Uterus (tissue), 3 donors: ENCODE measurements at regions not wholly inside any gene's neighbourhood (a gene's known extent, or its start where the extent isn't known, plus 50 kb on each side); places are given as distances from the start of the nearest gene placed in this dataset.

Experiments
- DNase-seq, 2 donors: peaks; one replicate each; pipeline ENCODE4 v3.0.0-alpha.2; 2019 to 2020
- H3K27ac ChIP-seq, 2 donors: fragments of 200-600 bp; sonication (generic); 1 replicate in 1 of 2; 2 replicates in 1 of 2; pipeline ENCODE4 v1.5.1; 2016 to 2018
- H3K27me3 ChIP-seq, 2 donors: fragments of 200-600 bp; sonication (generic); one replicate each; pipeline ENCODE4 v1.5.1; 2018 to 2019; ENCODE audit warnings: control low read depth in 1 of 2
- H3K36me3 ChIP-seq, 2 donors: fragments of 200-600 bp; sonication (generic); one replicate each; pipeline ENCODE4 v1.5.1; 2019; ENCODE audit warnings: control low read depth in 1 of 2
- H3K4me1 ChIP-seq, 2 donors: fragments of 200-600 bp; sonication (generic); one replicate each; pipeline ENCODE4 v1.5.1; 2018 to 2019; ENCODE audit warnings: control low read depth in 1 of 2
- H3K4me3 ChIP-seq, 2 donors: fragments of 200-600 bp; sonication (generic); 1 replicate in 1 of 2; 2 replicates in 1 of 2; pipeline ENCODE4 v1.5.1; 2018 to 2019; ENCODE audit warnings: mild to moderate bottlenecking in 1 of 2
- H3K9me3 ChIP-seq, 2 donors: fragments of 200-600 bp; sonication (generic); one replicate each; pipeline ENCODE4 v1.5.1; 2019; ENCODE audit warnings: control low read depth in 1 of 2
- POLR2A ChIP-seq, 2 donors: fragments of 450-650 bp; IDR thresholded peaks; one replicate each; pipeline ENCODE4 v1.6.1; 2016; ENCODE audit warnings: antibody characterized with exemption in 2 of 2, mild to moderate bottlenecking in 1 of 2, moderate library complexity in 1 of 2
- intact Hi-C: fragments of 100-400 bp; cut with DNase I; formaldehyde crosslinking; loops from one replicate; pipeline ENCODE4 v1.15.1; 2023; ENCODE audit warnings: low total_unique reads
- TF ChIP-seq, protein P1 (sequence below), 4 experiments: fragments of 200-600 bp in 2 of 4; fragments of 450-650 bp in 2 of 4; sonication (generic) in 2 of 4; IDR thresholded peaks; one replicate each; pipeline ENCODE4 v1.5.1; 2016 to 2019; ENCODE audit warnings: antibody characterized with exemption in 4 of 4, mild to moderate bottlenecking in 2 of 4, moderate library complexity in 1 of 4
- donor health status: DM: yes; HTN: yes; CAD: no.

DNA sequence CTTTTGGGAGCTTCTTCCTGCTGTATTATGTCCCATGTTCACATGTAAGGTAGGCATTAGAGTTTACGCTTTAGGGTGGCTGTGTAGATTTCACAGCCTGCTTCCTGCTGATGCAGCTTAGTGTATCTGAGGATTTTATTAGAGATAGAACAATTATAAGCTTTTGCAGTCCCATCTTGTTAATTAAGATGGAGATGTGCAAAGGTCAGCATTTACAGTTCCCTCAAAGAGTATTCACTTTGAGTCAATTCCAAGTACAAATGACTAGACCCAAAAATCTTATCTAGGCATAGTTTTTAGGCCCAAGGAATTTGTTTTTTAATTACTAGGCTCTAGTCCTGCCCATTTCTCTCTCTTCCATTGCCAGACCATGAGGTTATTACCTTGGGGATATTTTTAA is 239.9 kb upstream of the PHF14 start:
- H3K9me3 ChIP-seq = no peaks in the 10 kb centered on the region
- no peak overlapping the region for H3K4me3 ChIP-seq
- H3K4me1 ChIP-seq = no peaks in the 10 kb centered on the region
- no peaks in the 10 kb centered on the region for H3K36me3 ChIP-seq
- no peaks in the 10 kb centered on the region for H3K27me3 ChIP-seq
- intact Hi-C loops = no loop called here
- TF ChIP-seq POLR2A (IDR thresholded peaks at IDR 0.05) = no peak
- TF ChIP-seq, protein P1, sequence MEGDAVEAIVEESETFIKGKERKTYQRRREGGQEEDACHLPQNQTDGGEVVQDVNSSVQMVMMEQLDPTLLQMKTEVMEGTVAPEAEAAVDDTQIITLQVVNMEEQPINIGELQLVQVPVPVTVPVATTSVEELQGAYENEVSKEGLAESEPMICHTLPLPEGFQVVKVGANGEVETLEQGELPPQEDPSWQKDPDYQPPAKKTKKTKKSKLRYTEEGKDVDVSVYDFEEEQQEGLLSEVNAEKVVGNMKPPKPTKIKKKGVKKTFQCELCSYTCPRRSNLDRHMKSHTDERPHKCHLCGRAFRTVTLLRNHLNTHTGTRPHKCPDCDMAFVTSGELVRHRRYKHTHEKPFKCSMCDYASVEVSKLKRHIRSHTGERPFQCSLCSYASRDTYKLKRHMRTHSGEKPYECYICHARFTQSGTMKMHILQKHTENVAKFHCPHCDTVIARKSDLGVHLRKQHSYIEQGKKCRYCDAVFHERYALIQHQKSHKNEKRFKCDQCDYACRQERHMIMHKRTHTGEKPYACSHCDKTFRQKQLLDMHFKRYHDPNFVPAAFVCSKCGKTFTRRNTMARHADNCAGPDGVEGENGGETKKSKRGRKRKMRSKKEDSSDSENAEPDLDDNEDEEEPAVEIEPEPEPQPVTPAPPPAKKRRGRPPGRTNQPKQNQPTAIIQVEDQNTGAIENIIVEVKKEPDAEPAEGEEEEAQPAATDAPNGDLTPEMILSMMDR (IDR thresholded peaks at IDR 0.05) = no peak
- DNase-seq = no peak
- H3K27ac ChIP-seq = no peak overlapping the region

- Histone ChIP-seq H3K27me3 (no peaks in the 10 kb centered on the region), H3K4me1 (no peaks in the 10 kb centered on the region), H3K9me3 (no peaks in the 10 kb centered on the region), H3K4me3 (no peak overlapping the region), H3K36me3 (no peaks in the 10 kb centered on the region), H3K27ac (no peak overlapping the region)
- DNase-seq = no peak
- intact Hi-C loops = no loop called here
- TF ChIP-seq POLR2A (IDR thresholded peaks at IDR 0.05) = no peak
- TF ChIP-seq, protein P1 (IDR thresholded peaks at IDR 0.05) = no peak
Measured at GRCh38 chr7:10734595-10734994, 239.1 kb upstream of the PHF14 start.

- no peaks in the 10 kb centered on the region for H3K36me3 ChIP-seq
- intact Hi-C loops = no loop called here
- H3K27me3 ChIP-seq = no peaks in the 10 kb centered on the region
- no peak overlapping the region for H3K4me3 ChIP-seq
- TF ChIP-seq POLR2A (IDR thresholded peaks at IDR 0.05) = no peak
- TF ChIP-seq, protein P1 (IDR thresholded peaks at IDR 0.05) = no peak
- no peak overlapping the region for H3K27ac ChIP-seq
- no peaks in the 10 kb centered on the region for H3K4me1 ChIP-seq
- DNase-seq = no peak
- H3K9me3 ChIP-seq = no peaks in the 10 kb centered on the region
Measured at GRCh38 chr7:10739401-10739800, 234.3 kb upstream of the PHF14 start.

- intact Hi-C loops = no loop called here
- Histone ChIP-seq H3K4me1 (no peaks in the 10 kb centered on the region), H3K27ac (no peak overlapping the region), H3K36me3 (no peaks in the 10 kb centered on the region), H3K4me3 (no peak overlapping the region), H3K9me3 (no peaks in the 10 kb centered on the region), H3K27me3 (no peaks in the 10 kb centered on the region)
- no peak for DNase-seq
- TF ChIP-seq, protein P1 (IDR thresholded peaks at IDR 0.05) = no peak
- TF ChIP-seq POLR2A (IDR thresholded peaks at IDR 0.05) = no peak
Measured at GRCh38 chr7:10740805-10741204, 232.9 kb upstream of the PHF14 start.

- no peaks in the 10 kb centered on the region for H3K36me3 ChIP-seq
- no peak for TF ChIP-seq POLR2A (IDR thresholded peaks at IDR 0.05)
- no peak overlapping the region for H3K4me3 ChIP-seq
- no peak overlapping the region for H3K27ac ChIP-seq
- H3K9me3 ChIP-seq = peaks cover 0 to 3% of the 10 kb centered on the region in 2 donors
- H3K4me1 ChIP-seq = no peaks in the 10 kb centered on the region
- intact Hi-C loops = no loop called here
- DNase-seq = no peak
- H3K27me3 ChIP-seq = no peaks in the 10 kb centered on the region
Measured at GRCh38 chr7:10756981-10757380, 216.7 kb upstream of the PHF14 start.

DNA sequence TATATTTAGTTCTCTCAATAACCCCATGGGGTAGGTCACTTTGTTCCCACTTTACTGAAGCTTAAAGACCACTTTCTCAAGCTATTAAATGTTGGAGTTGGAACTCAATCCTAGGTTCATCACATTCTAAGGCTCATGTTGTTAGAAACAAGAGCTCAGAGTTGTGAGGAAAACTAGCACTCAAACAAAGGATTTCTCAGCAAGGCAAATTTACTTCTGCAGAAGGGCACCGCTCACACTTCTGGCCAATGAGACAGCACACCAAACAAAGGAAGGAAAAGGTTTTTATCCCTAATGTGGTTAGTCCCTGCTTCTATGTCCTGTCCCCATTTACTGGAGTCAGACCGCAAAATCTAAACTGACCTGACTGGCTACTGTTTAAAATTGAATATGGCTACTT is 214.6 kb upstream of the PHF14 start:
- no peaks in the 10 kb centered on the region for H3K27me3 ChIP-seq
- TF ChIP-seq, protein P1 (IDR thresholded peaks at IDR 0.05) = no peak
- no peak for TF ChIP-seq POLR2A (IDR thresholded peaks at IDR 0.05)
- DNase-seq = no peak
- H3K27ac ChIP-seq = no peak overlapping the region
- H3K9me3 ChIP-seq = peaks cover 0 to 3% of the 10 kb centered on the region in 2 donors
- intact Hi-C loops = no loop called here
- no peaks in the 10 kb centered on the region for H3K36me3 ChIP-seq
- no peak overlapping the region for H3K4me3 ChIP-seq
- no peaks in the 10 kb centered on the region for H3K4me1 ChIP-seq
